K562 (cell line): ENCODE measurements at regions not wholly inside any gene's neighbourhood (a gene's known extent, or its start where the extent isn't known, plus 50 kb on each side); places are given as distances from the start of the nearest gene placed in this dataset.

Experiments
- CTCF ChIP-seq, 3 experiments: IDR thresholded peaks in 2 of 3; conservative IDR thresholded peaks in 1 of 3; 2 replicates each; pipeline ENCODE4 v1.5.1; 2011 to 2012; ENCODE audit warnings: low read length in 3 of 3, mild to moderate bottlenecking in 3 of 3, control low read depth in 2 of 3, improper control_type of control experiment in 1 of 3, inconsistent platforms in 1 of 3, low read depth in 1 of 3, mixed read lengths in 1 of 3, moderate library complexity in 1 of 3; ENCODE audit not compliant: insufficient read depth in 2 of 3
- FOXP1 ChIP-seq: sonication (generic); formaldehyde crosslinking; IDR thresholded peaks from 2 replicates; pipeline ENCODE4 v1.8.0; 2022; ENCODE audit warnings: mild to moderate bottlenecking, missing genetic modification reagents
- NCOR1 ChIP-seq: fragments of 450-650 bp; IDR thresholded peaks from 2 replicates; pipeline ENCODE4 v1.6.1; 2016; ENCODE audit warnings: mild to moderate bottlenecking, moderate library complexity
- PHB2 ChIP-seq: fragments of 450-650 bp; IDR thresholded peaks from 2 replicates; pipeline ENCODE4 v1.6.1; 2017; ENCODE audit warnings: low read depth
- POLR2AphosphoS5 ChIP-seq: IDR thresholded peaks from 2 replicates; pipeline ENCODE4 v1.6.1; 2011; ENCODE audit warnings: mild to moderate bottlenecking, low read depth, low read length, moderate library complexity; ENCODE audit not compliant: control insufficient read depth, insufficient read depth
- ZNF124 ChIP-seq: sonication (generic); formaldehyde crosslinking; IDR thresholded peaks from 2 replicates; pipeline ENCODE4 v1.8.1; 2022; ENCODE audit warnings: missing genetic modification reagents
- ZNF589 ChIP-seq: fragments of 200-800 bp; sonication (Bioruptor generic); IDR thresholded peaks from 2 replicates; pipeline ENCODE4 v1.6.1; 2016; ENCODE audit warnings: low read depth, missing genetic modification characterization, missing compliant biosample characterization

- TF ChIP-seq NCOR1 (no peak), ZNF124 (no peak), PHB2 (no peak), CTCF (IDR thresholded peaks at IDR 0.05 in 2 of 3, conservative IDR thresholded peaks at IDR 0.05 in 1 of 3; ENCODE audit: insufficient read depth in 2 of 3, low read depth in 1 of 3, low read length in 3 of 3) (no peak), ZNF589 (no peak), FOXP1 (CRISPR knock-in tag) (no peak), POLR2AphosphoS5 (no peak)
Measured at GRCh38 chr15:87213626-87214025, 1042.9 kb downstream of the NTRK3 start.
